ENCODE measurements at regions not wholly inside any gene's neighbourhood (a gene's known extent, or its start where the extent isn't known, plus 50 kb on each side); places are given as distances from the start of the nearest gene placed in this dataset.
A peak's percentile ranks its signal among the peaks of the same experiment; 100 is the strongest.

DNA sequence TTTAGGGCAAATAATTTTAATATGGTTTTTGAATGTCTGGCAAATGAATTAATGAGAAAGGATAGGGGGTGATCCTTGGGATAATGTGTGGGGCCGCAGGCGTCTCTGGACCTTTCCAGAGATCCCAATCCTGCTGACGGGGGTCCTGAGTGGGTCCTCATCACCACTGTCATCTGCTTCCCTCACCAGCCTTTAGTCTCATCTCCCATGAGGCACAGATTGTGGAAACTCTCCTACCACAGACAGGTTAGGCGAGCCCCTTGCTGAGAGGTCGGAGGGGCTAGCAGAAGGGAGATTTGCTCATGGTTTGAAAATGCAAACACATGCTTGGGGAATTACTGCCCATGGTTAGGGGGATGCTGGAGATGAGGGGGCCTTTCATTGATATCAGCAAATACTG lies 484.6 kb downstream of the RPS24 start:
- no peaks in the 10 kb centered on the region for H3K4me1 ChIP-seq (ENCODE audit: control insufficient read depth in 2 of 2, insufficient read depth in 2 of 2, low read length in 1 of 2)
- H3K36me3 ChIP-seq (ENCODE audit: control insufficient read depth in 2 of 2, insufficient read depth in 2 of 2, low read length in 1 of 2) = no peaks in the 10 kb centered on the region
- H3K4me3 ChIP-seq (ENCODE audit: low read depth in 1 of 2, low read length in 2 of 2) = no peak overlapping the region
- no peaks in the 10 kb centered on the region for H3K27me3 ChIP-seq (ENCODE audit: control insufficient read depth in 1 of 2, insufficient read depth in 2 of 2, low read length in 2 of 2)
- no peaks in the 10 kb centered on the region for H3K9me3 ChIP-seq (ENCODE audit: control insufficient read depth in 2 of 2, insufficient read depth in 1 of 2, low read depth in 1 of 2, low read length in 1 of 2)
- WGBS, 2 donors = 91 to 93% methylated on average over 5 of the region's 5 CpGs
- H3K27ac ChIP-seq (ENCODE audit: low read depth in 2 of 2, low read length in 1 of 2) = no peak overlapping the region

DNA sequence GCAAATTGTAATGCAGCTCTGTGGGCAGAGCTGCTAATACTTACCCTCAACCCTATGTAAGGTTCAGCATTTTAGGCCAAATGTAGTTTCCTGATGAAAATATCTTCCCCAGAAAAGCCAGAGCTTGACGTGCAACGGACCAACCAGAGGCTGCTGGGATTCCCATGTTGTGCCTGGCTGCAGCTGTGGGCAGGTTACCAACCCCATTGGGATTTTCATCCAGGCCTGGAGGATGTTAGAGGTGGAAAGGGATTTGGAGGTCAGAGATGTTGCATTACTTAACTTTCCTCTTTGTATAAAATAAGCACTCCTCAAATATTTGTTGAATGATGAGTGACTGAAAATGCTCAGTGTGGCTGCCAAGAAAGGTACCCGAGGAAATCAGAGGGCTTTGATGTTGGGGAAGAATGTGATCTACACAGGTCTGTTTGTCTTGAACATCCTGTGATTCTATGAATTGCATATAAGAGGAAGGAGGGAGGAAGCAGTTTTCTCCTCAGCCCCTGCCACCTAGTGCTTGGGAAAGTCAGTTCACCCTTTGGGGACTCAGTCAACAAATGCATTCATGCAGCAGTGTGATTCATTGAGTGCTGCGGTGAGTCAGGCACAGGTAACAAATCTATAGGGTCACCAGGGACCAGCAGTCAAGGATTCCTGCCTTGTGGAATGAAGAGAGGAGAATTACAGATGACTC lies 487.2 kb downstream of the RPS24 start:
- peak overlapping the region in 1 of 2 donors; percentile 2 for H3K27ac ChIP-seq (ENCODE audit: low read depth in 2 of 2, low read length in 1 of 2)
- H3K27me3 ChIP-seq (ENCODE audit: control insufficient read depth in 1 of 2, insufficient read depth in 2 of 2, low read length in 2 of 2) = no peaks in the 10 kb centered on the region
- H3K36me3 ChIP-seq (ENCODE audit: control insufficient read depth in 2 of 2, insufficient read depth in 2 of 2, low read length in 1 of 2) = no peaks in the 10 kb centered on the region
- H3K4me3 ChIP-seq (ENCODE audit: low read depth in 1 of 2, low read length in 2 of 2) = no peak overlapping the region
- H3K9me3 ChIP-seq (ENCODE audit: control insufficient read depth in 2 of 2, insufficient read depth in 1 of 2, low read depth in 1 of 2, low read length in 1 of 2) = no peaks in the 10 kb centered on the region
- WGBS, 2 donors = 36 to 53% methylated on average over 4 of the region's 4 CpGs
- H3K4me1 ChIP-seq (ENCODE audit: control insufficient read depth in 2 of 2, insufficient read depth in 2 of 2, low read length in 1 of 2) = no peaks in the 10 kb centered on the region

DNA sequence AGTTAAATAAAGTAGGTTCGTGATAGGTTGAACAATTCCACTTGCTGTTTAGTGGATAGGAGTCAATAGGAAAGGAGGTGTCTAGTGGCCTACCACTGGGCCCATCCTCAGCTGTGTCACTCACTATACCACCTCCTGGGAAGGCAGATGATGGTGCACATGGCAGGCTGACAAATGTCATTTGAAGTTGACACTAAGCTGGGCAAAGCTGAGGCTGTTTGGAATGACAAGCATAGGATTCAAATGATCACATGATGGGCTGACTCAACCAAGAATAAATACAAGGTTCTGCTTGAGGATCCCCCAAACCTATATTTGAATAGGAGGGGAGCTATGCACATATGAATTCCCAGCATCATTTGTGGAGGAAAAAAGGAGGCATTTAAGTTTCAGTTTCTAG lies 489.8 kb downstream of the RPS24 start:
- Histone ChIP-seq H3K4me1 (ENCODE audit: control insufficient read depth in 2 of 2, insufficient read depth in 2 of 2, low read length in 1 of 2) (no peaks in the 10 kb centered on the region), H3K27ac (ENCODE audit: low read depth in 2 of 2, low read length in 1 of 2) (no peak overlapping the region), H3K36me3 (ENCODE audit: control insufficient read depth in 2 of 2, insufficient read depth in 2 of 2, low read length in 1 of 2) (no peaks in the 10 kb centered on the region), H3K27me3 (ENCODE audit: control insufficient read depth in 1 of 2, insufficient read depth in 2 of 2, low read length in 2 of 2) (no peaks in the 10 kb centered on the region), H3K9me3 (ENCODE audit: control insufficient read depth in 2 of 2, insufficient read depth in 1 of 2, low read depth in 1 of 2, low read length in 1 of 2) (no peaks in the 10 kb centered on the region), H3K4me3 (ENCODE audit: low read depth in 1 of 2, low read length in 2 of 2) (no peak overlapping the region)
- WGBS, 2 donors = 86 to 92% methylated on average over 1 of the region's 1 CpG

DNA sequence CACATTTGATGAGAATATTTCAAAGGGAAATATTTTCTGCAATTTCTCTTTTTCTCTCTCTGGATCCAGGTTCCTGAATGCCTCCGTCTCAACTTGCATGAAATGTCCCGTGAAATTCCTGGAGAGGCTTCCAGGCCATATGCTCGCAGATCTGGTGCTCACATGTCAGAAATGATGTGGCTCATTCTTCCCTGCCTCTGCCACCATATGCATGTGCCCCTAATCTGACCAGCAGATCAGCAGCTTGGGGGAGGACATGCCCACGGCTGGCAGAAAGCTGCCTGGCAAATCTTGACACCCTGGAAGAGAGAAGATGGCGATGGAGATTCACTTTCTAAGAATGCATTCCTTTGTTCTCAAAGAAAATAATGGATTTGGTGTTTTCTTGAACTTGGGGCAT lies 490.7 kb downstream of the RPS24 start:
- Histone ChIP-seq H3K27ac (ENCODE audit: low read depth in 2 of 2, low read length in 1 of 2) (no peak overlapping the region), H3K27me3 (ENCODE audit: control insufficient read depth in 1 of 2, insufficient read depth in 2 of 2, low read length in 2 of 2) (no peaks in the 10 kb centered on the region), H3K4me3 (ENCODE audit: low read depth in 1 of 2, low read length in 2 of 2) (no peak overlapping the region), H3K4me1 (ENCODE audit: control insufficient read depth in 2 of 2, insufficient read depth in 2 of 2, low read length in 1 of 2) (no peaks in the 10 kb centered on the region), H3K36me3 (ENCODE audit: control insufficient read depth in 2 of 2, insufficient read depth in 2 of 2, low read length in 1 of 2) (no peaks in the 10 kb centered on the region), H3K9me3 (ENCODE audit: control insufficient read depth in 2 of 2, insufficient read depth in 1 of 2, low read depth in 1 of 2, low read length in 1 of 2) (no peaks in the 10 kb centered on the region)
- 72 to 76% methylated on average over 5 of the region's 5 CpGs for WGBS, 2 donors

DNA sequence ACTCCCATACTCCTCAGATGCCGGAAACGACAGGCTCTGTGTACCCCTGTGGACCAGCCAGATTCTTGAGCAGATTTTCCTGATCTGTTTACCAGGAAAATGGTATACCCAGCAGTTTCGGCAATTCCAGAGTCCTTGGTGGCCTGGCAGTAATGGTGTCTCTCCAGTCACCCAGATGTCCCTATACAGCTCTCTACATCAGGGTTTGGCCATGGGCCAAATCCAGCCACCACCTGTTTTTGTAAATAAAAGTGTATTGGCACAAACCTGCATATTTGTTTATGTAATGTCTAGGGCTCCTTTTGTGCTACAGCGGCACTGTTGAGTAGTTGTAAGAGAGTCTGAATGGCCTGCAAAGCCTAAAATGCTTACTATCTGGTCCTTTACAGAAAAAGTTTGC lies 491.3 kb downstream of the RPS24 start:
- H3K27me3 ChIP-seq (ENCODE audit: control insufficient read depth in 1 of 2, insufficient read depth in 2 of 2, low read length in 2 of 2) = no peaks in the 10 kb centered on the region
- H3K36me3 ChIP-seq (ENCODE audit: control insufficient read depth in 2 of 2, insufficient read depth in 2 of 2, low read length in 1 of 2) = no peaks in the 10 kb centered on the region
- no peaks in the 10 kb centered on the region for H3K4me1 ChIP-seq (ENCODE audit: control insufficient read depth in 2 of 2, insufficient read depth in 2 of 2, low read length in 1 of 2)
- no peak overlapping the region for H3K27ac ChIP-seq (ENCODE audit: low read depth in 2 of 2, low read length in 1 of 2)
- no peaks in the 10 kb centered on the region for H3K9me3 ChIP-seq (ENCODE audit: control insufficient read depth in 2 of 2, insufficient read depth in 1 of 2, low read depth in 1 of 2, low read length in 1 of 2)
- H3K4me3 ChIP-seq (ENCODE audit: low read depth in 1 of 2, low read length in 2 of 2) = no peak overlapping the region
- 83 to 91% methylated on average over 4 of the region's 4 CpGs for WGBS, 2 donors

DNA sequence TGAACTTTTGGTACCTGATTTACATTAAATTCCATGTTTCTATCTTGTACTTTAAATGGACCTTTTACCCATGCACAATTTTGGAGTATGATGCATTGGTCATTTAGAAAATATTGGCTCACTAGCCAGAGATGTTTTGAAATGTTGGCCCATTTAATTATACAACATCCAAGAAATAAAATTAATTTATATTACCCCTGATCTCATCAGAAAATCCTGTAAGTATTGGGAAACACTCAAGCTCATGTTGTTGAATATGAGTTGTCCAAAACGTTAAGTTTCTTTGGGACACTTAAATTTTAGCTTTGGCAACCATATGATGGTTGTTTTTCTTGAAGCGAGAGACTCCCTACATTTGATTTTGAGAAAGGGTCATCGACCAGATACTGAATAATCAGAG lies 492.7 kb downstream of the RPS24 start:
- H3K27me3 ChIP-seq (ENCODE audit: control insufficient read depth in 1 of 2, insufficient read depth in 2 of 2, low read length in 2 of 2) = no peaks in the 10 kb centered on the region
- WGBS, 2 donors = 81 to 82% methylated on average over 3 of the region's 3 CpGs
- H3K27ac ChIP-seq (ENCODE audit: low read depth in 2 of 2, low read length in 1 of 2) = no peak overlapping the region
- H3K4me3 ChIP-seq (ENCODE audit: low read depth in 1 of 2, low read length in 2 of 2) = no peak overlapping the region
- no peaks in the 10 kb centered on the region for H3K36me3 ChIP-seq (ENCODE audit: control insufficient read depth in 2 of 2, insufficient read depth in 2 of 2, low read length in 1 of 2)
- peaks cover 2% of the 10 kb centered on the region in 2 donors for H3K4me1 ChIP-seq (ENCODE audit: control insufficient read depth in 2 of 2, insufficient read depth in 2 of 2, low read length in 1 of 2)
- H3K9me3 ChIP-seq (ENCODE audit: control insufficient read depth in 2 of 2, insufficient read depth in 1 of 2, low read depth in 1 of 2, low read length in 1 of 2) = no peaks in the 10 kb centered on the region

DNA sequence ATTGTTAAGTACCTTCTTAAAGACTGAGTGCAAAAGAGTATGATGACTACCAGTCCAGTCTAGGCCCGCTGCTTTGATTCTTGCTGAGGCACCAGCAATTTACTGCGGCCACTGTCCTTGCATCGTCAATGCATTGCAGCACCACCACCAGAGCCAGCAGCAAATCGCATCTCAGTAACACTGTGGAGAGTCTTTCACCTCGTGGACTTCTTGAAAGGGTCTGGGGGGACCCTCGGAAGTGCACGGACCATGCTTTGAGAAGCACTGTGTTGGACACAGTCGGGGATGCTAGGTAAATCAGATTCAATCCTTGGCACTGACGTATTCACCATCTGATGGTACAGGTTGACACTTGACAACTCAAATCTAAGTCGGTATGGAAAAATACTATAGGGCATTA lies 493.6 kb downstream of the RPS24 start:
- Histone ChIP-seq H3K4me1 (ENCODE audit: control insufficient read depth in 2 of 2, insufficient read depth in 2 of 2, low read length in 1 of 2) (peaks cover 2% of the 10 kb centered on the region in 2 donors), H3K4me3 (ENCODE audit: low read depth in 1 of 2, low read length in 2 of 2) (no peak overlapping the region), H3K27me3 (ENCODE audit: control insufficient read depth in 1 of 2, insufficient read depth in 2 of 2, low read length in 2 of 2) (no peaks in the 10 kb centered on the region), H3K27ac (ENCODE audit: low read depth in 2 of 2, low read length in 1 of 2) (no peak overlapping the region), H3K36me3 (ENCODE audit: control insufficient read depth in 2 of 2, insufficient read depth in 2 of 2, low read length in 1 of 2) (no peaks in the 10 kb centered on the region), H3K9me3 (ENCODE audit: control insufficient read depth in 2 of 2, insufficient read depth in 1 of 2, low read depth in 1 of 2, low read length in 1 of 2) (no peaks in the 10 kb centered on the region)
- WGBS, 2 donors = 91% methylated on average over 10 of the region's 10 CpGs

DNA sequence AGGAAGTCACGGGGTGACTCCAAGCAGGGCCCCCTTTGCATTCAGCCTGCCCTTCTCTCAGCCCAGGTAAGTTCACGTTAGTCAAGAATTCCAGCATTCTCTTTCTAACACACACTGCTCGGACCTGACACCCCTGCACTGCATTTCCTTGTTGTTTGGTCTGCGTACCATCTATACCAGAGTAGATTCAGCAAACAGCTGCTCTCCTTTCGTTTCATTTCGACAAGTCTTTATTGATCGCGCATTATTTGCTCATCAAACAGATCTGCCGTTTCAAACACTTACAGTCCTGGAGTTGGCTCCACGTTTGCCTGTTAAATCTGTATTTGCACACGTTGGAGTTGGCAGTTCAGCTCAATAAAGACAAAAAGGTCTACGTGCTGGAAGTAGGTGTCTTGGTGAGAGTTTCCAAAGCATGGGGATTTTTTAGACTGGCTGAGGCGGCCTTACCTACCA lies 495.1 kb downstream of the RPS24 start:
- Histone ChIP-seq H3K27ac (ENCODE audit: low read depth in 2 of 2, low read length in 1 of 2) (no peak overlapping the region), H3K36me3 (ENCODE audit: control insufficient read depth in 2 of 2, insufficient read depth in 2 of 2, low read length in 1 of 2) (no peaks in the 10 kb centered on the region), H3K9me3 (ENCODE audit: control insufficient read depth in 2 of 2, insufficient read depth in 1 of 2, low read depth in 1 of 2, low read length in 1 of 2) (no peaks in the 10 kb centered on the region), H3K27me3 (ENCODE audit: control insufficient read depth in 1 of 2, insufficient read depth in 2 of 2, low read length in 2 of 2) (no peaks in the 10 kb centered on the region), H3K4me3 (ENCODE audit: low read depth in 1 of 2, low read length in 2 of 2) (no peak overlapping the region), H3K4me1 (ENCODE audit: control insufficient read depth in 2 of 2, insufficient read depth in 2 of 2, low read length in 1 of 2) (peaks cover 2% of the 10 kb centered on the region in 2 donors)
- 52 to 64% methylated on average over 13 of the region's 13 CpGs for WGBS, 2 donors

DNA sequence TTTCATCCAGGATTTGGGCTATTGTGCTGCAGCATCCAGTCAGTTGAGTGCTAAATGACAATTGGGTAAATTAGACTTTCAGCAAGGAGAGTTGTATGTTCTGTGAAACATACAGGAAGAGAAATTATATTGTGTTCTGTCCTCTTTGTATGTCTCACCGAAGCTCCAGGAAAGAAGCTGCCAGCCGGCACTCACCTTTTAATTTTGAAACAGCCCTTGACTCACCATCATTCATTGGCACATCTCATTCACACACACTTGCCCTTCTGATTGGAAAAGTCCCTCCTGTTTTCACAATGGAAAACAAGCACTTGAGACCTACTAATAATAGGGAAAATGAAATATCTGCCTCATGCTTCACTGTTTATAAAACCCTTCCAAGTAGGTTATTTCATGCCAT lies 495.6 kb downstream of the RPS24 start:
- Histone ChIP-seq H3K4me3 (ENCODE audit: low read depth in 1 of 2, low read length in 2 of 2) (no peak overlapping the region), H3K36me3 (ENCODE audit: control insufficient read depth in 2 of 2, insufficient read depth in 2 of 2, low read length in 1 of 2) (no peaks in the 10 kb centered on the region), H3K4me1 (ENCODE audit: control insufficient read depth in 2 of 2, insufficient read depth in 2 of 2, low read length in 1 of 2) (peaks cover 2% of the 10 kb centered on the region in 2 donors), H3K27me3 (ENCODE audit: control insufficient read depth in 1 of 2, insufficient read depth in 2 of 2, low read length in 2 of 2) (no peaks in the 10 kb centered on the region), H3K27ac (ENCODE audit: low read depth in 2 of 2, low read length in 1 of 2) (no peak overlapping the region), H3K9me3 (ENCODE audit: control insufficient read depth in 2 of 2, insufficient read depth in 1 of 2, low read depth in 1 of 2, low read length in 1 of 2) (no peaks in the 10 kb centered on the region)
- 54 to 67% methylated on average over 2 of the region's 2 CpGs for WGBS, 2 donors

DNA sequence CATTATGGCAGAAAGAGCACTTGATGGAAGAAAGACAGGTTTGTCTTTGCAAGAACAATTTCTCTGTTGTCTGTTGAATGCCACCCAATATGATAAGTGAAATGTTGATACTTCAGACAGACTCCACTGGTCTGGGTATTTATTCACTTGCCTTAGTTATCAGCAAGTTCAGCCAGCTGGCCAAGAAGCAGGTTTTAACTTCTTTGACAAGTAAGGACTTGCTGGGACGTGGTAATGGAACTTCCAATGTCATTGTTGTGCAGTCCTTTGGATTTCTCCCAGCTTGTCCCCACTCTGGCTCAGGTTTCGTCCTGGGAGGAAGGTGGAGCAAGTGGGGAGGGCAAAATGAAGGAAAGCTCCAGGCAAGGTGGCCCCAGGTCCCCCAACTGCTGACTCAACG lies 497.4 kb downstream of the RPS24 start:
- Histone ChIP-seq H3K36me3 (ENCODE audit: control insufficient read depth in 2 of 2, insufficient read depth in 2 of 2, low read length in 1 of 2) (no peaks in the 10 kb centered on the region), H3K4me3 (ENCODE audit: low read depth in 1 of 2, low read length in 2 of 2) (no peak overlapping the region), H3K9me3 (ENCODE audit: control insufficient read depth in 2 of 2, insufficient read depth in 1 of 2, low read depth in 1 of 2, low read length in 1 of 2) (no peaks in the 10 kb centered on the region), H3K27ac (ENCODE audit: low read depth in 2 of 2, low read length in 1 of 2) (no peak overlapping the region), H3K4me1 (ENCODE audit: control insufficient read depth in 2 of 2, insufficient read depth in 2 of 2, low read length in 1 of 2) (peaks cover 2% of the 10 kb centered on the region in 2 donors), H3K27me3 (ENCODE audit: control insufficient read depth in 1 of 2, insufficient read depth in 2 of 2, low read length in 2 of 2) (no peaks in the 10 kb centered on the region)
- 37 to 48% methylated on average over 3 of the region's 3 CpGs for WGBS, 2 donors

All from esophagus (tissue), 2 donors.